ENCODE measurements at regions not wholly inside any gene's neighbourhood (a gene's known extent, or its start where the extent isn't known, plus 50 kb on each side); places are given as distances from the start of the nearest gene placed in this dataset.
"Not testable (repeated sequence)": the region's sequence is repeated elsewhere in the genome, so short reads cannot be mapped to it uniquely, and the experiment has no call there.

DNA sequence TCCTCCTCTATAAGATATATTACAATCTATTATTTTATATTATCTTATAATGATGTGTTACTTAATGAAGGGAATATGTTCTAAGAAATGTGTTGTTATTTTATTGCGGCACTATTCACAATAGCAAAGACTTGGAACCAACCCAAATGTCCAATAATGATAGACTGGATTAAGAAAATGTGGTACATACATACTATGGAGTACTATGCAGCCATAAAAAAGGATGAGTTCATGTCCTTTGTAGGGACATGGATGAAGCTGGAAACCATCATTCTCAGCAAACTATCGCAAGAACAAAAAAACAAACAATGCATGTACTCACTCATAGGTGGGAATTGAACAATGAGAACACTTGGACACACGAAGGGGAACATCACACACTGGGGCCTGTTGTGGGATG lies 281.9 kb upstream of the PABPC4L start:
- TF ChIP-seq, protein P1, sequence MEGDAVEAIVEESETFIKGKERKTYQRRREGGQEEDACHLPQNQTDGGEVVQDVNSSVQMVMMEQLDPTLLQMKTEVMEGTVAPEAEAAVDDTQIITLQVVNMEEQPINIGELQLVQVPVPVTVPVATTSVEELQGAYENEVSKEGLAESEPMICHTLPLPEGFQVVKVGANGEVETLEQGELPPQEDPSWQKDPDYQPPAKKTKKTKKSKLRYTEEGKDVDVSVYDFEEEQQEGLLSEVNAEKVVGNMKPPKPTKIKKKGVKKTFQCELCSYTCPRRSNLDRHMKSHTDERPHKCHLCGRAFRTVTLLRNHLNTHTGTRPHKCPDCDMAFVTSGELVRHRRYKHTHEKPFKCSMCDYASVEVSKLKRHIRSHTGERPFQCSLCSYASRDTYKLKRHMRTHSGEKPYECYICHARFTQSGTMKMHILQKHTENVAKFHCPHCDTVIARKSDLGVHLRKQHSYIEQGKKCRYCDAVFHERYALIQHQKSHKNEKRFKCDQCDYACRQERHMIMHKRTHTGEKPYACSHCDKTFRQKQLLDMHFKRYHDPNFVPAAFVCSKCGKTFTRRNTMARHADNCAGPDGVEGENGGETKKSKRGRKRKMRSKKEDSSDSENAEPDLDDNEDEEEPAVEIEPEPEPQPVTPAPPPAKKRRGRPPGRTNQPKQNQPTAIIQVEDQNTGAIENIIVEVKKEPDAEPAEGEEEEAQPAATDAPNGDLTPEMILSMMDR (IDR thresholded peaks at IDR 0.05; ENCODE audit: poor library complexity) = not testable (repeated sequence)
- not testable (repeated sequence) for TF ChIP-seq EZH2 (IDR thresholded peaks at IDR 0.05; ENCODE audit: borderline replicate concordance)
